ENCODE measurements at regions not wholly inside any gene's neighbourhood (a gene's known extent, or its start where the extent isn't known, plus 50 kb on each side); places are given as distances from the start of the nearest gene placed in this dataset.

- FAIRE-seq, result no peak
- Histone ChIP-seq H3K4me1 (ENCODE audit: insufficient read depth, low read length) (no peaks in the 10 kb centered on the region), H3K79me2 (ENCODE audit: insufficient read depth, low read length) (no peaks in the 10 kb centered on the region), H3K9ac (ENCODE audit: low read length) (no peak overlapping the region), H2AFZ (ENCODE audit: low read depth, low read length) (no peak overlapping the region), H3K27ac (ENCODE audit: low read depth, low read length) (no peak overlapping the region), H3K27me3 (ENCODE audit: insufficient read depth, low read length) (no peaks in the 10 kb centered on the region), H3K36me3 (ENCODE audit: insufficient read depth, low read length) (no peaks in the 10 kb centered on the region), H3K9me3 (ENCODE audit: insufficient read depth, low read depth, low read length) (no peaks in the 10 kb centered on the region), H3K4me3 (ENCODE audit: insufficient read depth, low read depth, low read length) (no peak overlapping the region), H4K20me1 (ENCODE audit: insufficient read depth, low read length) (no peaks in the 10 kb centered on the region), H3K4me2 (ENCODE audit: low read length) (no peak overlapping the region)
- Mint-ChIP-seq H3K36me3 (ENCODE audit: low read depth, unreplicated experiment) (no peaks in the 10 kb centered on the region), H3K27me3 (ENCODE audit: low read depth, unreplicated experiment) (no peaks in the 10 kb centered on the region), H3K4me3 (ENCODE audit: unreplicated experiment) (no peak overlapping the region), H3K4me1 (ENCODE audit: low read depth, unreplicated experiment) (no peaks in the 10 kb centered on the region), H3K27ac (ENCODE audit: unreplicated experiment) (no peak overlapping the region), H3K9me3 (ENCODE audit: unreplicated experiment) (no peaks in the 10 kb centered on the region)
- TF ChIP-seq CTCF (IDR thresholded peaks at IDR 0.05; ENCODE audit: insufficient read depth, low read depth, low read length), result no peak
- no peak for TF ChIP-seq EZH2 (IDR thresholded peaks at IDR 0.05; ENCODE audit: insufficient read depth, low read length)
- no peak for DNase-seq (ENCODE audit: low read depth)
These were observed 114.3 kb upstream of the IL1RAPL1 start for GRCh38 chrX:28472926-28473325.

DNA sequence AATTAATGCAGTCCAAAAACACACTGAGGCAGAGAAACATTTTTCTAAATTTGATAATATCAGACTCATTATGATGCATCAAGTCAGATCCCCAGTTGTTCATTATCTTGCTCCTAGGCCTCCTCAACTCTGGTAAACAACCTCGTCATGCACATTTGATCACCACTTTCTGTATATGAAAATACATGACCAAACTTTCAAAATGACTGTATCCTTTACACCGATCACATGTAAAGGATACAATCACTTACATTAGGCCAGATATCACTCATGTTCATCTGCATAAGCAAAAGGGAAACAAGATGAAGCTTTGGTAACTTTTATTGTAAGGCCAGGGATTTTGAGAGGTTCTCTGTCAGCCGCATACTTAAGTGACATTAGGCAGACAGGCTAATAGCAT is 99.4 kb upstream of the IL1RAPL1 start:
- Mint-ChIP-seq H3K27ac (ENCODE audit: unreplicated experiment) (no peak overlapping the region), H3K4me1 (ENCODE audit: low read depth, unreplicated experiment) (no peaks in the 10 kb centered on the region), H3K9me3 (ENCODE audit: unreplicated experiment) (no peaks in the 10 kb centered on the region), H3K27me3 (ENCODE audit: low read depth, unreplicated experiment) (no peaks in the 10 kb centered on the region), H3K4me3 (ENCODE audit: unreplicated experiment) (no peak overlapping the region), H3K36me3 (ENCODE audit: low read depth, unreplicated experiment) (no peaks in the 10 kb centered on the region)
- Histone ChIP-seq H3K9me3 (ENCODE audit: insufficient read depth, low read depth, low read length) (no peaks in the 10 kb centered on the region), H3K4me3 (ENCODE audit: insufficient read depth, low read depth, low read length) (no peak overlapping the region), H3K4me1 (ENCODE audit: insufficient read depth, low read length) (no peaks in the 10 kb centered on the region), H3K4me2 (ENCODE audit: low read length) (no peak overlapping the region), H3K27me3 (ENCODE audit: insufficient read depth, low read length) (no peaks in the 10 kb centered on the region), H3K79me2 (ENCODE audit: insufficient read depth, low read length) (no peaks in the 10 kb centered on the region), H3K9ac (ENCODE audit: low read length) (no peak overlapping the region), H2AFZ (ENCODE audit: low read depth, low read length) (no peak overlapping the region), H3K36me3 (ENCODE audit: insufficient read depth, low read length) (no peaks in the 10 kb centered on the region), H4K20me1 (ENCODE audit: insufficient read depth, low read length) (no peaks in the 10 kb centered on the region), H3K27ac (ENCODE audit: low read depth, low read length) (no peak overlapping the region)
- DNase-seq (ENCODE audit: low read depth) (no peak), FAIRE-seq (no peak)
- TF ChIP-seq EZH2 (IDR thresholded peaks at IDR 0.05; ENCODE audit: insufficient read depth, low read length), result no peak
- no peak for TF ChIP-seq CTCF (IDR thresholded peaks at IDR 0.05; ENCODE audit: insufficient read depth, low read depth, low read length)

DNA sequence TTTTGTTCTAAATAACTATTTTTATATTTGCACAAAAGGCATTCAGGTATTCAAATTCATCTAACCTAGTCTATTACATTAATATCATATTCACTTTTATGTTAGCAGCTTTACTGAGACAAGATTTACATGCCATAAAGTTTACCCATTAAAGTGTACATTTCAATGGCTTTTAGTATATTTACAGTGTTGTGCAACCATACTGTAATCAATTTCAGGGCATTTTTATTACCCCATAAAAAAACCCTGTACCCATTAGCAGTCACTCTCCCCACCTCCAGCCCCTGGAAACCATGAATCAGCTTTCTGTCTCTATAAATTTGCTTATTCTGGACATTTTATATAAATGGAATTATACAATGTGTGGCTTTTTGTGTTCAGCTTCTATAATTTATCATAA is 95.9 kb upstream of the IL1RAPL1 start:
- Histone ChIP-seq H3K79me2 (ENCODE audit: insufficient read depth, low read length) (no peaks in the 10 kb centered on the region), H3K36me3 (ENCODE audit: insufficient read depth, low read length) (no peaks in the 10 kb centered on the region), H3K4me2 (ENCODE audit: low read length) (no peak overlapping the region), H2AFZ (ENCODE audit: low read depth, low read length) (no peak overlapping the region), H3K9ac (ENCODE audit: low read length) (no peak overlapping the region), H3K9me3 (ENCODE audit: insufficient read depth, low read depth, low read length) (no peaks in the 10 kb centered on the region), H3K27ac (ENCODE audit: low read depth, low read length) (no peak overlapping the region), H4K20me1 (ENCODE audit: insufficient read depth, low read length) (no peaks in the 10 kb centered on the region), H3K27me3 (ENCODE audit: insufficient read depth, low read length) (no peaks in the 10 kb centered on the region), H3K4me1 (ENCODE audit: insufficient read depth, low read length) (no peaks in the 10 kb centered on the region), H3K4me3 (ENCODE audit: insufficient read depth, low read depth, low read length) (no peak overlapping the region)
- FAIRE-seq (peak; percentile 92), DNase-seq (ENCODE audit: low read depth) (no peak)
- no peak overlapping the region for H3K4me3 Mint-ChIP-seq (ENCODE audit: unreplicated experiment)
- no peaks in the 10 kb centered on the region for H3K4me1 Mint-ChIP-seq (ENCODE audit: low read depth, unreplicated experiment)
- no peak overlapping the region for H3K27ac Mint-ChIP-seq (ENCODE audit: unreplicated experiment)
- no peaks in the 10 kb centered on the region for H3K9me3 Mint-ChIP-seq (ENCODE audit: unreplicated experiment)
- TF ChIP-seq EZH2 (IDR thresholded peaks at IDR 0.05; ENCODE audit: insufficient read depth, low read length) (no peak), CTCF (IDR thresholded peaks at IDR 0.05; ENCODE audit: insufficient read depth, low read depth, low read length) (no peak)
- H3K36me3 Mint-ChIP-seq (ENCODE audit: low read depth, unreplicated experiment), result no peaks in the 10 kb centered on the region
- no peaks in the 10 kb centered on the region for H3K27me3 Mint-ChIP-seq (ENCODE audit: low read depth, unreplicated experiment)
